GM12892 (cell line): ENCODE measurements at regions not wholly inside any gene's neighbourhood (a gene's known extent, or its start where the extent isn't known, plus 50 kb on each side); places are given as distances from the start of the nearest gene placed in this dataset.

ENCODE experiments used
- POLR2A ChIP-seq: IDR thresholded peaks from 2 replicates; pipeline ENCODE4 v1.6.1; 2011; ENCODE audit warnings: low read depth, low read length, control low read depth
- TAF1 ChIP-seq: IDR thresholded peaks from 2 replicates; pipeline ENCODE4 v1.6.1; 2011; ENCODE audit warnings: low read depth, mild to moderate bottlenecking, control low read depth, low read length, borderline replicate concordance

GRCh38 chr6:22129751-22130150 lies 167.1 kb downstream of the PRL start:
- TF ChIP-seq POLR2A, result no peak
- no peak for TF ChIP-seq TAF1
